ENCODE measurements at regions not wholly inside any gene's neighbourhood (a gene's known extent, or its start where the extent isn't known, plus 50 kb on each side); places are given as distances from the start of the nearest gene placed in this dataset.
"Not testable (repeated sequence)": the region's sequence is repeated elsewhere in the genome, so short reads cannot be mapped to it uniquely, and the experiment has no call there.

DNA sequence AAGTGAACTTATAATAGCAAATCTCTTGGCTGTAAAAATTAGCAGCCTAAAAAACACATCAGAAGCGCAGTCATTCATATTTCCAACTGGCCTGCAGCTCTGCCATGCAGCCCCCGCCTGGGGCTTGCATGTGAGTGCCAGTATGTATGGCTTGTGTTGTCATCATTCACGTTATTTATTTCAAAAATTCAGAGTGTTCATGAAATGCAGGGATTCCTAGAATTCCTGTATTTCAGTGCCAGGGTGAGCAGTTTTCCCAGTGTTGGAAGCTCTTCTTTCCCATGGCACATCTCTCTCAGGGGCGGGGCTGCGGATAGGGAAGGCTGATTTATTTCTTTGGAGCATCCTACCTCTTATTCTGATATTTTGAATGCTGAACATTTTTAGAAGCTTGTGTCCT lies 234.6 kb downstream of the FGF9 start:
- H3K27ac ChIP-seq, result no peak overlapping the region
- no peak for TF ChIP-seq ZFX (IDR thresholded peaks at IDR 0.05; ENCODE audit: borderline replicate concordance)
- TF ChIP-seq, protein P1, sequence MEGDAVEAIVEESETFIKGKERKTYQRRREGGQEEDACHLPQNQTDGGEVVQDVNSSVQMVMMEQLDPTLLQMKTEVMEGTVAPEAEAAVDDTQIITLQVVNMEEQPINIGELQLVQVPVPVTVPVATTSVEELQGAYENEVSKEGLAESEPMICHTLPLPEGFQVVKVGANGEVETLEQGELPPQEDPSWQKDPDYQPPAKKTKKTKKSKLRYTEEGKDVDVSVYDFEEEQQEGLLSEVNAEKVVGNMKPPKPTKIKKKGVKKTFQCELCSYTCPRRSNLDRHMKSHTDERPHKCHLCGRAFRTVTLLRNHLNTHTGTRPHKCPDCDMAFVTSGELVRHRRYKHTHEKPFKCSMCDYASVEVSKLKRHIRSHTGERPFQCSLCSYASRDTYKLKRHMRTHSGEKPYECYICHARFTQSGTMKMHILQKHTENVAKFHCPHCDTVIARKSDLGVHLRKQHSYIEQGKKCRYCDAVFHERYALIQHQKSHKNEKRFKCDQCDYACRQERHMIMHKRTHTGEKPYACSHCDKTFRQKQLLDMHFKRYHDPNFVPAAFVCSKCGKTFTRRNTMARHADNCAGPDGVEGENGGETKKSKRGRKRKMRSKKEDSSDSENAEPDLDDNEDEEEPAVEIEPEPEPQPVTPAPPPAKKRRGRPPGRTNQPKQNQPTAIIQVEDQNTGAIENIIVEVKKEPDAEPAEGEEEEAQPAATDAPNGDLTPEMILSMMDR (IDR thresholded peaks at IDR 0.05), result no peak

- no peak for TF ChIP-seq ZFX (IDR thresholded peaks at IDR 0.05; ENCODE audit: borderline replicate concordance)
- TF ChIP-seq, protein P1 (IDR thresholded peaks at IDR 0.05), result no peak
- H3K27ac ChIP-seq, result no peak overlapping the region
Measured at GRCh38 chr13:21909331-21909730, 238.5 kb downstream of the FGF9 start.

- TF ChIP-seq, protein P1 (IDR thresholded peaks at IDR 0.05), result no peak
- no peak for TF ChIP-seq ZFX (IDR thresholded peaks at IDR 0.05; ENCODE audit: borderline replicate concordance)
- H3K27ac ChIP-seq, result no peak overlapping the region
Measured at GRCh38 chr13:21910546-21910945, 239.7 kb downstream of the FGF9 start.

GRCh38 chr13:21911646-21912298 lies 240.9 kb downstream of the FGF9 start:
- H3K27ac ChIP-seq, result no peak overlapping the region
- TF ChIP-seq, protein P1 (IDR thresholded peaks at IDR 0.05), result no peak
- no peak for TF ChIP-seq ZFX (IDR thresholded peaks at IDR 0.05; ENCODE audit: borderline replicate concordance)

DNA sequence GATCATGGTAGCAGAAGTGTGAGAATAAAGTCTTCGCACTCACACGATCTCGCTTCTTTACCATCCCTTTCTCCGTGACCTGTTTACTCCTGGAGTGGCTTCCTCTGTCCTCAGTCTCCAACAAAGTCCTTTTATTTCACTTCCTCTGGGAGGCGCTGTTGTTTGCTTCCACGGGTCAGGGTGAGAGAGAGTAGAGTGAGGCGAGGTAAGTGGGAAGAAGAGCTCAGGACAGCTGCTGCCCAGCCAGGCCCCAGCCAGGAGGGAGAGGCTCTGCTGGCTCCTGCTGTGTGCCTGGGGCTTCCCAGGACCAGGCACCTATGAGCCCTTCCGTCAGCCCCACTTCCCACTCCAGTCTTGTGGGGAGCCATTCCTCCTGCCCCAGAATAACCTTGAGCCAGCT lies 242.1 kb downstream of the FGF9 start:
- no peak overlapping the region for H3K27ac ChIP-seq
- no peak for TF ChIP-seq ZFX (IDR thresholded peaks at IDR 0.05; ENCODE audit: borderline replicate concordance)
- TF ChIP-seq, protein P1 (IDR thresholded peaks at IDR 0.05), result peak; percentile 30

DNA sequence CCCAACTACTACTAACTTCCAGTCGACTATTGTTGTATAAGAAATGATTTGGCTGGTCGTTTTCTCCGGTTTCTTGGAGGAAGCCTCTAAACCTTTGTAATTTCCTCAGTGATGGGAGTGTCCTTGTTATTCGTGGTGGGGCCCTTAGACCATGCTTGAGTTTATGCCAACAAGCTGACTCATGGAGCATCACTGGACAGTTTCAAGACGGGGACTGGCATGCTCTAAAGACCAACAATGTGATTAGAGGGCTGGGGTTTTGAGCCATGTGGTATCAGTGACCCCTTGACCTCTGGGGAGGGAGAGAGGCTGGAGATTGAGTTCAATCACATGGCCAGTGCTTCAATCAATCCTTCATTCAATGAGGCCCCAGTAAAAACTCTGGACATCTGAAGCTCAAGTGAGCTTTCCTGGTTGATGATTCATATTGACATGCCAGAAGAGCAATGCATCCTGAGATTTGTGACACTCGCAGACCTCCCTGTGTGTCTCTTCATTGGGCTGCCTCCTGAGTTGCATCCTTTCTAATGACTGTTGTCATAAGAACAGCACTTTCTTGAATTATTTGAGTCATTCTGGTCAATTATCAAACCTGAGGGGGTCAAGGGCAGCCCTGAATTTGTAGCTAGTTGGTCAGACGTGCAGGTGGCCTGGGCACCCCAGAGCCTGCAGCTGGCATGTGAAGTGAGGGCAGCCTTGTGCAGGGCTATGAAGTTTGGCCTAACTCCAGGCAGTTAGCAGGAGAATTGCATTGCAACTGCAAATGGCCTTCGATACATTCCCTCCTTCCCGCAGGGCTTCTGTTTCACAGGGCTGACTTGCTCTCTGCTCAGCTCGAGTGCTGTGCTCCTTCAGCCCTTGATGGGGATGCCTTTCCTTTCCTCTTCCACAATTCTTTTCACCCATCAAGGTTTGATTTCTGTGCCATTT lies 246.5 kb downstream of the FGF9 start:
- no peak overlapping the region for H3K27ac ChIP-seq
- TF ChIP-seq ZFX (IDR thresholded peaks at IDR 0.05; ENCODE audit: borderline replicate concordance), result no peak
- TF ChIP-seq, protein P1 (IDR thresholded peaks at IDR 0.05), result no peak

- H3K27ac ChIP-seq, result not testable (repeated sequence)
Measured at GRCh38 chr13:21920802-21921201, 249.9 kb downstream of the FGF9 start.

All from 22Rv1 (cell line).